Pancreas (tissue), 10 donors: ENCODE measurements at regions not wholly inside any gene's neighbourhood (a gene's known extent, or its start where the extent isn't known, plus 50 kb on each side); places are given as distances from the start of the nearest gene placed in this dataset.

ENCODE experiments used
- ATAC-seq, 4 donors: fragments of 200-7000 bp; cut with Tn5 transposase; one replicate each; pipeline versions ENCODE4 v1.8.0 to v1.9.1; 2020; ENCODE audit warnings: mild to moderate bottlenecking in 4 of 4, moderate library complexity in 4 of 4
- DNase-seq, 6 donors: peaks; one replicate each; pipeline ENCODE4 v3.0.0-alpha.2; 2020
- FAIRE-seq: peaks from 2 replicates; lab custom pipeline; 2012; peaks lifted over from hg19 to GRCh38; lab: Jason Lieb, UNC
- H3K27ac ChIP-seq, 4 donors: fragments of 200-600 bp; sonication (generic); 1 replicate in 3 of 4; 2 replicates in 1 of 4; pipeline versions ENCODE4 v1.5.0 to v1.8.0; 2020
- H3K27me3 ChIP-seq, 4 donors: fragments of 200-600 bp; one replicate each; pipeline ENCODE4 v1.8.0; 2021
- H3K36me3 ChIP-seq, 3 donors: fragments of 200-600 bp; sonication (generic) in 1 of 3; one replicate each; pipeline versions ENCODE4 v1.5.0 to v1.8.0; 2020 to 2021
- H3K4me1 ChIP-seq, 3 donors: fragments of 200-600 bp; one replicate each; pipeline ENCODE4 v1.8.0; 2021
- H3K4me3 ChIP-seq, 4 donors: fragments of 200-600 bp; sonication (generic) in 2 of 4; one replicate each; pipeline versions ENCODE4 v1.5.0 to v1.8.0; 2020 to 2021
- H3K9me3 ChIP-seq, 4 donors: fragments of 200-600 bp; one replicate each; pipeline ENCODE4 v1.8.0; 2021
- CTCF ChIP-seq, 4 donors: fragments of 200-600 bp; sonication (generic) in 3 of 4; IDR thresholded peaks; one replicate each; pipeline versions ENCODE4 v1.5.0 to v1.8.0; 2021; ENCODE audit warnings: antibody characterized with exemption in 4 of 4
- WGBS, 2 donors: extraction: QIAGEN DNeasy Blood & Tissue Kit; methylation state at CpG; one replicate each; pipeline ENCODE4 v1.1.7; 2013; 5-methylcytosine and 5-hydroxymethylcytosine counted together
- intact Hi-C, 3 donors: fragments of 100-400 bp; cut with DNase I; formaldehyde crosslinking; loops; one replicate each; pipeline versions ENCODE4 v1.11.1 to v1.14.2; 2022
- donor health status: healthy with polysubstance abuse.
- donor health status: DM: no; HTN: no; CAD: no; lungs with moderate emphysema.
- donor health status: DM: no; HTN: no; CAD: no.
- donor health status: control.
- donor health status: control.
- donor health status: Bipolar disorder and iron deficiency.
- donor health status: DM: yes; HTN: yes; CAD: no.
- donor health status: DM: no; HTN: no; CAD: no.
- donor health status: DM: no; HTN: no; CAD: no.
- donor health status: DM: yes; HTN: yes; CAD: no.

DNA sequence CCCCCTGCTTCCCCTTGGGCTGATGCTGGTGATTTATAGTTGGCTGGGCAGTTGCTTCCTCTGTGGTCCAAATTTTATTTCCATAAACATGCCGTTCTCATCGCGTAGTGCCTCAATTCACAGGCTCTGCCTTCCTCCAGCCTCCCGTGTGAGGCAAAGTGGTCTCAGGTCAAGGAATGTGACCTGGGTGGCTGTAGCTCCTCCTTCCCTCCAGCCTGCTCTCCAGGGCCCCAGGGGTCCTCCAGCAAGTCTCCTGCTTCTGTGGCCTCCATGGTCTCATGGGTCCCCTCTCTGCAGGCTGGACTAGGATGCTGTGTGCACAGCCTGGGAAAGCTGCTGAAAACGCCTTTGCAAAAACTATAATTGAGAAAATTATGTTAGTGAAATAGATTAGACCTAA, 694.1 kb downstream of the BRD1 start:
- ATAC-seq, result no peak
- no peaks in the 10 kb centered on the region for H3K27me3 ChIP-seq
- H3K36me3 ChIP-seq, result no peaks in the 10 kb centered on the region
- no peak for FAIRE-seq
- H3K4me3 ChIP-seq, result no peak overlapping the region
- intact Hi-C loops, result no loop called here
- H3K9me3 ChIP-seq, result no peaks in the 10 kb centered on the region
- H3K4me1 ChIP-seq, result no peaks in the 10 kb centered on the region
- no peak for DNase-seq
- no peak overlapping the region for H3K27ac ChIP-seq
- WGBS, 2 donors, result 32 to 49% methylated on average over 5 of the region's 5 CpGs
- no peak for TF ChIP-seq CTCF (IDR thresholded peaks at IDR 0.05)

GRCh38 chr22:49132009-49132408, 695.7 kb downstream of the BRD1 start:
- no peaks in the 10 kb centered on the region for H3K9me3 ChIP-seq
- H3K36me3 ChIP-seq, result no peaks in the 10 kb centered on the region
- intact Hi-C loops, result no loop called here
- no peak overlapping the region for H3K4me3 ChIP-seq
- TF ChIP-seq CTCF (IDR thresholded peaks at IDR 0.05), result no peak
- ATAC-seq, result no peak
- no peak overlapping the region for H3K27ac ChIP-seq
- WGBS, 2 donors, result 44 to 46% methylated on average over 9 of the region's 9 CpGs
- no peaks in the 10 kb centered on the region for H3K4me1 ChIP-seq
- H3K27me3 ChIP-seq, result no peaks in the 10 kb centered on the region
- FAIRE-seq, result no peak
- DNase-seq, result no peak

- H3K27ac ChIP-seq, result no peak overlapping the region
- intact Hi-C loops, result no loop called here
- H3K9me3 ChIP-seq, result no peaks in the 10 kb centered on the region
- no peak for DNase-seq
- WGBS, 2 donors, result 90 to 92% methylated on average over 9 of the region's 9 CpGs
- no peak for ATAC-seq
- H3K4me1 ChIP-seq, result peaks cover 0 to 5% (median 3%) of the 10 kb centered on the region in 3 donors
- no peak overlapping the region for H3K4me3 ChIP-seq
- no peak for FAIRE-seq
- no peak for TF ChIP-seq CTCF (IDR thresholded peaks at IDR 0.05)
- no peaks in the 10 kb centered on the region for H3K27me3 ChIP-seq
- H3K36me3 ChIP-seq, result no peaks in the 10 kb centered on the region
Observed at GRCh38 chr22:49129736-49130135, 697.9 kb downstream of the BRD1 start.

DNA sequence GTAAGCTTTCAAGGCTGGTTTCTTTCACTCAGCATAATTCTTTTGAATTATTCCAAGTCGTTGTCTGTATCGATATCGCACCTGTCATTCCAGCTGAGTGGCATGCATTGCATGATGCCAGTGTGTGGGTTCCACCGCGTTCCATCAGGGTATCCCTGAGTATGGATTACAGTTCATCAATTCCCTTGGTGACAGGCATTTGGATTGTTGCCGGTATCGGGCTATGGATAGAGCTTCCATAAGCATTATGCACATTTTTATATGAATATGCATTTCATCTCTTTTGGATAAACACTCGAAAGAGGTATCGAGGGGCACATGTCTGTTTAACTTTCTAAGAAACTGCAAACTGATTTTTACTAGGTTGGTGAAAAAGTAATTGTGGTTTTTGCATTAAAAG, 698.8 kb downstream of the BRD1 start:
- ATAC-seq (no peak), FAIRE-seq (no peak), DNase-seq (no peak)
- H3K4me3 ChIP-seq, result no peak overlapping the region
- H3K9me3 ChIP-seq, result no peaks in the 10 kb centered on the region
- no peaks in the 10 kb centered on the region for H3K27me3 ChIP-seq
- H3K36me3 ChIP-seq, result no peaks in the 10 kb centered on the region
- H3K27ac ChIP-seq, result no peak overlapping the region
- no peak for TF ChIP-seq CTCF (IDR thresholded peaks at IDR 0.05)
- 86 to 91% methylated on average over 9 of the region's 9 CpGs for WGBS, 2 donors
- intact Hi-C loops, result no loop called here
- H3K4me1 ChIP-seq, result peaks cover 0 to 11% (median 8%) of the 10 kb centered on the region in 3 donors

- DNase-seq (peak in 1 of 6 donors; percentile 21), FAIRE-seq (no peak), ATAC-seq (peak; percentile 52 to 94 (median 78))
- Histone ChIP-seq H3K4me3 (no peak overlapping the region), H3K9me3 (no peaks in the 10 kb centered on the region), H3K27ac (no peak overlapping the region), H3K4me1 (peaks cover 0 to 11% (median 8%) of the 10 kb centered on the region in 3 donors), H3K36me3 (no peaks in the 10 kb centered on the region), H3K27me3 (no peaks in the 10 kb centered on the region)
- no peak for TF ChIP-seq CTCF (IDR thresholded peaks at IDR 0.05)
- 6 to 17% methylated on average over 5 of the region's 5 CpGs for WGBS, 2 donors
- intact Hi-C loops, result no loop called here
Observed at GRCh38 chr22:49124608-49125007, 703.1 kb downstream of the BRD1 start.
